ENCODE measurements at regions not wholly inside any gene's neighbourhood (a gene's known extent, or its start where the extent isn't known, plus 50 kb on each side); places are given as distances from the start of the nearest gene placed in this dataset.

DNA sequence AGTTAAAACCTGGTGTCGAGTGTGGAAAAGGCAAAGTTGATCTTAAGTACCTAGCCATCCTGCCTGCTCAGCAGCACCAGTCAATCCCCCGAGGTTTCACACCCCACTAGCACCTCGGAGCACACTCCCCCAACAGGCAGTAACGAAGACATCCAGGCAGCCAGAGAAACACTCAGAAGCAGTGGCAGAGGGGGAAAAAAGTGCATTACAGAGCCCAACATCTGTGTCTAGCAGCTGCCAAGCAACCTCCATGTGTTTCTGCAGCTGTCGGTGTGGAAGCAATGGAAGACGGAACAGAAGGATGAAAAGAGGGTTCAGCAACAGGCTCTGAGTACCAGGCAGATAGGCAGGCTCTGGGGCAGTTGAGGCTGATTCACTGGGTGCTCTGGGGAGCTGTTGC lies 73.4 kb upstream of the PROX1 start:
- Mint-ChIP-seq H3K36me3 (ENCODE audit: insufficient read depth) (no peaks in the 10 kb centered on the region), H3K4me3 (no peak overlapping the region), H3K27me3 (no peaks in the 10 kb centered on the region), H3K4me1 (no peaks in the 10 kb centered on the region), H3K27ac (ENCODE audit: low read depth) (no peak overlapping the region), H3K9me3 (no peaks in the 10 kb centered on the region)
- ATAC-seq (replicated peaks; ENCODE audit: extremely low read depth, poor library complexity, severe bottlenecking) = no peak
- DNase-seq (ENCODE audit: low spot score in 2 of 2) = no peak

GRCh38 chr1:213921311-213921710 lies 66.5 kb upstream of the PROX1 start:
- Mint-ChIP-seq H3K36me3 (ENCODE audit: insufficient read depth) (no peaks in the 10 kb centered on the region), H3K9me3 (peaks cover 6% of the 10 kb centered on the region), H3K4me1 (no peaks in the 10 kb centered on the region), H3K4me3 (no peak overlapping the region), H3K27me3 (no peaks in the 10 kb centered on the region), H3K27ac (ENCODE audit: low read depth) (no peak overlapping the region)
- no peak for DNase-seq (ENCODE audit: low spot score in 2 of 2)
- ATAC-seq (replicated peaks; ENCODE audit: extremely low read depth, poor library complexity, severe bottlenecking) = no peak

- Mint-ChIP-seq H3K4me3 (no peak overlapping the region), H3K9me3 (peaks cover 6% of the 10 kb centered on the region), H3K4me1 (no peaks in the 10 kb centered on the region), H3K27me3 (no peaks in the 10 kb centered on the region), H3K36me3 (ENCODE audit: insufficient read depth) (no peaks in the 10 kb centered on the region), H3K27ac (ENCODE audit: low read depth) (no peak overlapping the region)
- no peak for ATAC-seq (replicated peaks; ENCODE audit: extremely low read depth, poor library complexity, severe bottlenecking)
- no peak for DNase-seq (ENCODE audit: low spot score in 2 of 2)
Measured at GRCh38 chr1:213921712-213922111, 66.1 kb upstream of the PROX1 start.

DNA sequence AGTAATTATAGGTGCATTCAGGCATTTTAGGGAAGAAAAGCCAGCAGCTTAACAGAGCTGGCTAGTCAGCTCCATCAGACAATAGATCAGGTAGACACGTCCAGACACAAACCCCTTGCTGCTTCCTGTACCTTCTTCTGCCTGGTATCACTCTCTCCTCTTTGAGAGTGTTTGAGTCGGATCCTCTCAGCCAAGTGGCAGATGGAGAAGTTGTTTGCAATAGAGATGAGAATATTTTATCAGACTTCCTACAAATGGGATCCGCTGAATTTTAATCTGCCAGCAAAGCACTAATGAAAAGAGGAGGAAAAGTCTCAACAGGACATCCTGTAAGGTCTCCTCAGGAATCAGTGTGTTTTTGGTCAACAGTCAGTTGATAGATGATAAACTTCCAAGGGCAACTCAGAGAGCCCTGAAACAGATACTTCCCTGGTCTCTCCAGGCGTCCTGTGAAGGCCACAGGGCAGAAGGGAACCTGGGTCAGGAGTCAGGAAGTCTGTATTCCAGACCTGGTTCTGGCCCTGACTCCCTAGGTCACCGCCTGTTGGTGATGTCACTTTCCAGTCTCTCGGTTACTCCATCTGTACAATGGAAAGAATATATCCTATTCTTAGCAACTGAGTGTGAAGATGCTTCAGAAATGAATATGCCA lies 62.1 kb upstream of the PROX1 start:
- Mint-ChIP-seq H3K27ac (ENCODE audit: low read depth) (no peak overlapping the region), H3K4me1 (no peaks in the 10 kb centered on the region), H3K36me3 (ENCODE audit: insufficient read depth) (no peaks in the 10 kb centered on the region), H3K9me3 (peaks cover 6% of the 10 kb centered on the region), H3K4me3 (no peak overlapping the region), H3K27me3 (no peaks in the 10 kb centered on the region)
- DNase-seq (ENCODE audit: low spot score in 2 of 2) = no peak
- no peak for ATAC-seq (replicated peaks; ENCODE audit: extremely low read depth, poor library complexity, severe bottlenecking)

DNA sequence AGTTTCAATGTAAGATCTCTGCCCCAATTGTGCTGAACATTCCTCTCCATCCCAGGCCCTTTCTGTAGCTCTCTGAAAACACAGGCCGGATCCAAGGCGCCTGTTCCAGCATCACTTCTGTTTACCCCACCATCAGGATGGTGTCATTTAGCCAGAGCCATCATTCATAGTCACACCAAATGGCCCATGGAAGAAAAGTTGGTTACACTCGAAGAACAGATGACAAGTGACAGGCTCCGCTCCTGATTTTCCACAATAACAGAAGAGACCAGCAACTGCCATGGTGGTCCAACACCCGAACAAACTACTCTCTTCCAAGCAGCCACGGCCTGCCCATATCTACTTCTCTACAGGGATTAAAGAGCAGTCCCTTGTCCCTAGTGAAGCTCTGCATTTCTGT lies 59.9 kb upstream of the PROX1 start:
- H3K27me3 Mint-ChIP-seq = no peaks in the 10 kb centered on the region

GRCh38 chr1:213929398-213929797 lies 58.4 kb upstream of the PROX1 start:
- H3K36me3 Mint-ChIP-seq (ENCODE audit: insufficient read depth) = no peaks in the 10 kb centered on the region
- no peaks in the 10 kb centered on the region for H3K4me1 Mint-ChIP-seq
- H3K27ac Mint-ChIP-seq (ENCODE audit: low read depth) = no peak overlapping the region
- no peak overlapping the region for H3K4me3 Mint-ChIP-seq
- H3K9me3 Mint-ChIP-seq = peaks cover 7% of the 10 kb centered on the region
- peaks cover 11% of the 10 kb centered on the region for H3K27me3 Mint-ChIP-seq
- DNase-seq (ENCODE audit: low spot score in 2 of 2) (no peak), ATAC-seq (replicated peaks; ENCODE audit: extremely low read depth, poor library complexity, severe bottlenecking) (no peak)

More for the DNA sequence above, 59.9 kb upstream of the PROX1 start:
- ATAC-seq (replicated peaks; ENCODE audit: extremely low read depth, poor library complexity, severe bottlenecking) (no peak), DNase-seq (ENCODE audit: low spot score in 2 of 2) (no peak)
- Mint-ChIP-seq H3K27ac (ENCODE audit: low read depth) (no peak overlapping the region), H3K4me1 (no peaks in the 10 kb centered on the region), H3K36me3 (ENCODE audit: insufficient read depth) (no peaks in the 10 kb centered on the region), H3K9me3 (peaks cover 6% of the 10 kb centered on the region), H3K4me3 (no peak overlapping the region)

DNA sequence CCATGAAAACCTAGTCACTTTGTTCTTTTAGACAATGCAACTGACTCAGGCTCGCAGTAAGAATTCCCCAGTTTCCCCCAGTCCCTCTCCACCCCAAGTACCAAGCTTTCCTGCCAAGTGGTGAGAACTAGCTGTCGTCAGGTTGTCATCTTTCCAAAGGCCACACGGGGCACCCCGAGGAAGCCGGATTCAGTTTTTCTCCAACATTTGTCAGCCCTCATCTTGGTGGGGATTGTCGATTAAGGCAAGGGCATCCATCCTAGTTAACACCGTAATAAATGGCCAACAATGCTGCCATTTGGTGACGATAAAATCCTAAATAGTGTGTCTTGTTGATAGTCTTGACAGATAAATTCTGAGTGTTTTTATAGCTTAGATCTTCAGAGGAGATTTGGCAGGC lies 55.9 kb upstream of the PROX1 start:
- no peaks in the 10 kb centered on the region for H3K36me3 Mint-ChIP-seq (ENCODE audit: insufficient read depth)
- ATAC-seq (replicated peaks; ENCODE audit: extremely low read depth, poor library complexity, severe bottlenecking) = no peak
- H3K27me3 Mint-ChIP-seq = peaks cover 12% of the 10 kb centered on the region
- DNase-seq (ENCODE audit: low spot score in 2 of 2) = no peak
- H3K4me3 Mint-ChIP-seq = no peak overlapping the region
- peaks cover 7% of the 10 kb centered on the region for H3K9me3 Mint-ChIP-seq
- no peak overlapping the region for H3K27ac Mint-ChIP-seq (ENCODE audit: low read depth)
- no peaks in the 10 kb centered on the region for H3K4me1 Mint-ChIP-seq

GRCh38 chr1:213933336-213933735 lies 54.4 kb upstream of the PROX1 start:
- ATAC-seq (replicated peaks; ENCODE audit: extremely low read depth, poor library complexity, severe bottlenecking) (no peak), DNase-seq (ENCODE audit: low spot score in 2 of 2) (no peak)
- Mint-ChIP-seq H3K27ac (ENCODE audit: low read depth) (no peak overlapping the region), H3K36me3 (ENCODE audit: insufficient read depth) (no peaks in the 10 kb centered on the region), H3K9me3 (peaks cover 7% of the 10 kb centered on the region), H3K4me1 (no peaks in the 10 kb centered on the region), H3K4me3 (no peak overlapping the region), H3K27me3 (peaks cover 12% of the 10 kb centered on the region)

DNA sequence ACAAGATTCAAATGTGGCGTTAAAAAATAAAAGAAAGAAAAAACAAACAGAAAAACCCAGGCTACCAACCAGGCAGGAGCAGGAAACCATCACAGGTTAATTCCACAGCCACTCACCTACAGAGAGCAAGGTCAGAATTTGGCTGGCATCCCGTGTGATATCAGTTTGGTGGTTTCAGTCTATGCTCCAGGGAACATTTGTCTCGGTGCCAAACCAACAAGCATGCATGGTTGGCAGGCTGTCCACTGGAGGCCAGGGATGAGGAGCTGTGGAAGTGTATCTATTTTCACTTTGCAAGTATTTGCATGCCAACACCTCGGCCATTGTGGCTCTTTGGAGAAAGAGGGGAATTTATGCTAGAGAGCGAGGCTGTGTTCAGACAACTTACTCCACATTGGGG lies 53.1 kb upstream of the PROX1 start:
- no peak for ATAC-seq (replicated peaks; ENCODE audit: extremely low read depth, poor library complexity, severe bottlenecking)
- peaks cover 7% of the 10 kb centered on the region for H3K9me3 Mint-ChIP-seq
- H3K4me1 Mint-ChIP-seq = no peaks in the 10 kb centered on the region
- H3K27me3 Mint-ChIP-seq = peaks cover 12% of the 10 kb centered on the region
- DNase-seq (ENCODE audit: low spot score in 2 of 2) = no peak
- H3K4me3 Mint-ChIP-seq = no peak overlapping the region
- no peaks in the 10 kb centered on the region for H3K36me3 Mint-ChIP-seq (ENCODE audit: insufficient read depth)
- H3K27ac Mint-ChIP-seq (ENCODE audit: low read depth) = no peak overlapping the region

DNA sequence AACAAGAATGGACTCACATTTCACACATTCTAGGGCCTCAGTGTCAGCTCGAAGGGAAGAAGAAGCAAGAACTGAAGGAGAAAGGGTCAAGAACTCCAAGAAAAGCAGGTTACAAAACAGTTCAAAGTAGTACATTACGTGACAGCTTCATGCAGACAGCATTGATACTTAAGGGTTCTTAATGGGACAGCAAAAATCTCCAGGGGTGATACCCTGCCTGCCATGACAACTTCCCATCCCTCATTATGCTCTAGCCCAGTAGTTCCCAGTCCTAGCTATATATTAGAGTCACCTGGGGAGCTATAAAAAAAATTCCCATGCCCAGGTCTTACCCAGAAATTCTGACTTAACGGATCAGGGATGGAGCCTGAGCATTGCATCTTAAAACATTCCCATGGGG lies 51.2 kb upstream of the PROX1 start:
- ATAC-seq (replicated peaks; ENCODE audit: extremely low read depth, poor library complexity, severe bottlenecking) (no peak), DNase-seq (ENCODE audit: low spot score in 2 of 2) (no peak)
- Mint-ChIP-seq H3K9me3 (peaks cover 7% of the 10 kb centered on the region), H3K27me3 (peaks cover 12% of the 10 kb centered on the region), H3K27ac (ENCODE audit: low read depth) (no peak overlapping the region), H3K4me1 (no peaks in the 10 kb centered on the region), H3K36me3 (ENCODE audit: insufficient read depth) (no peaks in the 10 kb centered on the region), H3K4me3 (no peak overlapping the region)

Data from central memory CD8-positive, alpha-beta T cell (primary cell).